TTC549 (cell line): ENCODE measurements at regions not wholly inside any gene's neighbourhood (a gene's known extent, or its start where the extent isn't known, plus 50 kb on each side); places are given as distances from the start of the nearest gene placed in this dataset.
"Not testable (repeated sequence)": the region's sequence is repeated elsewhere in the genome, so short reads cannot be mapped to it uniquely, and the experiment has no call there.

ENCODE experiments used
- FAIRE-seq: peaks from 2 replicates; lab custom pipeline; 2012; peaks lifted over from hg19 to GRCh38; lab: Jason Lieb, UNC

DNA sequence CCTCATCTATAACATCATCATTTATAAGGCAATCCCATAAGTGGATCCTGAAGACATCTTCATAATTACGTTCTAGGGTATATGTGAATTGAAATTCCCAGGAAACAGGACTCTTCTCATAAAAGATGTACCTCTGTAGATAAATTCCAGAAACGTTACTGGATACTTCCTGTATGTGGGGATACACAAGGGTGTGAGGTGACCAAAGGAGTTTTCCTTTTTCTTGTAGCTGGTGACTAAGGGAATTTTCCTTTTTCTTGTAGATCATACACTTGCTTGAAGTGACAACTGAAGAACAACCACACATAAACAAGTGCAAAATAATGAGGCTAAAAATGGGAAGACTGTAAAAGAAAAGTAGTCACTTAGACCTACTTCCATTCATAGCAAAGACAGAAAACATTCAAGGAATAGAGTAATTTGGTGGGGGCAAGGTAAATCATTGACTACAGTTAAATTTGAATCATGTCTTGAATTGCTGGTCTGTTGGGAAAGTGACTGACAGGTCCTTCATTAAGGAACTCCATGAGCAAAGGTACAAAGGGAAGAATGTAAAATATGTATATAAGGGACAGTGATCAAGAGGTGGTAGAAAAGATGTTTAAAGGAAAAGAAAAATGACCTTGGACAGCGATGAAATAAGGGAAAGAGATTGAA, 53.2 kb upstream of the UBE2E3 start:
- FAIRE-seq = no peak

DNA sequence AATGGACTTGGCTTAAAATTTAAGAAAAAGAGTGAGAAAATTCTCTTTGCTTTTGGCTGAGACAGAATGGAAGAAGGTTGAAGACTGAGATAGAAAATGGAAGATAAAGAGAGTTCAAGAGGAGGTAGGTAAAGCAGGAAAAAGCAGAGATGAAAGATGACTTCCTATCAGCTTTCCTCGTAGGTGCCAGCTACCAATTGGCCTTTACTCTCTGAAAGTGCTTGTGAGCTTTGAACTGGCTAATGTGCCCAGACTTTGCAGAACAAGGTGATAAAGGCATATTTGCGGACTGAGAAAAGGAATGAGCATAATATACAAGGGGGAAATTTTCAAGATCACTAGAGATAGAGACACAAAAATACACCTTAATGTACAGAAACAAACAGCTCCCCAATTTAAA, 54.7 kb upstream of the UBE2E3 start:
- FAIRE-seq = no peak

DNA sequence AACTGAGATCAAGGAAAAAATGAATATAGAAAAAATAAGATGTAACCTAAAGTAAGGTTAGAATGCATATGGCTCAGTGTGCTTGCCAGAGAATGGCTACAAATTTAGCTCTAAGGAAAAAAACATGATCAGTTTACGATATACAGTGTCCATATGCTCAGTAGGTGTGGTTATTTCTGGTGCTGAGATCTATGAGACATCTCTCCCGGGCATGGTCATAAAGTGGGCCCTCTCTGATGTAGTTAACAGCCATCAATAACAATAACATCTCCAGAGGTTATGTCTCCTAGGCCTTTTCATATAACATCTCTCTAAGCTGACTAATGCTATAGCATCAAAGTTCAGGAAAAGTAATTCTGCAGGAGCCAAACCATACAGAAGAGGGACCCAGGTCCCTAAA, 56.3 kb upstream of the UBE2E3 start:
- no peak for FAIRE-seq

GRCh38 chr2:180910831-180911665, 69.4 kb upstream of the UBE2E3 start:
- no peak for FAIRE-seq

DNA sequence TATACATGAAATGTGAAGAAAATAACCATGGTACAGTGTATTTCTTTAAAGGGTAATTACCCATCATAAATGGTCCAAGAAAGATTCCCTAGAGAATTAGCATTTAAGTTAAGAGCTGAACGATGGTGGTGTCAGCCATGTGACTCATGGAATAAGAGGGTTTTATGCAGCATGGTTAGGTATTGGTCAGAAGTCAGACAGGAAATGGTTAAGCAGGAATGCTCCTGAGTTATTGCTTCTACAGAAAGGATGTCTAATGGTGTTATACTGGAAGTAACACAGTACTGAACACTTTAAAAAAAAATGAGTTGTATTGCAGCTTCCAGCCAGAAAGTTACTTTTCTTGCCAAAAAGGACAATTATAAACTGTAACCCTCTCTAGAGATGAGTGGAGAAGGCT, 72.7 kb upstream of the UBE2E3 start:
- no peak for FAIRE-seq

DNA sequence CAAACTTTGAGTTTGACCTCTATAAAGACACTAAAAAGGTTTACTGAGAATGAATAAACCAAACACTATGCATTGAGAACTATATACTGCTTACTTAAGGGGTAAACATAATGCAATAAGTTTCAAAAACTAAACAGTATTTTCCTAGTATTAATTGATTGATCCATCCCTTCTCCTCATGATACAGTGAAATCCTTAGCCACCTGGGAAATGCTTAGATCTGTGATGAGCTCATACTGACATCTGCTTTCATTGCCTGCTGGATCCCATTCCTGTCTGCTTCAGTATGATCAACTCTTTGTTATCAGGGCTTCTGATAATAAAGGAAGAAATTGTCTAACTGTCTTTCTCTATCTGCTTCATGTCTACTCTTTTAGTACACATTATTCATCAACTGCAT, 74.9 kb upstream of the UBE2E3 start:
- FAIRE-seq = no peak

DNA sequence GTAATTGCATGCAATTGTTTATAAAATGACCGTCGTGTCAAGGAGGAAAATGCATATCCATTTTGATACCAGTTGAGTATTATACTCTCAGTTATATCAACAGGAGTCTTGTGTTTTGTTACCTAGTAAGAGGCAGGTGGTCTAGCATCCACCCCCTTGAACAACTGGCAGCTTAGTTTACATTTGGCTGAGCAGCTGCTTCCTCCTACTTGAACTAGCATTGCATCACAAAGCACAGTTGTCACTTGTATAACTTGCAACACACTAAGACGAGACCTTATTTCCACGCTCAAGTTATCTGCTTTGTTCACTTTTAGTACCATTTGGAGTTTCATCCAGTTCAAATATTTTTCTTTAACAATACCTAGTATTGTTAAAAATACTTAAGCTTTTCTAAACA, 75.4 kb upstream of the UBE2E3 start:
- FAIRE-seq = no peak

DNA sequence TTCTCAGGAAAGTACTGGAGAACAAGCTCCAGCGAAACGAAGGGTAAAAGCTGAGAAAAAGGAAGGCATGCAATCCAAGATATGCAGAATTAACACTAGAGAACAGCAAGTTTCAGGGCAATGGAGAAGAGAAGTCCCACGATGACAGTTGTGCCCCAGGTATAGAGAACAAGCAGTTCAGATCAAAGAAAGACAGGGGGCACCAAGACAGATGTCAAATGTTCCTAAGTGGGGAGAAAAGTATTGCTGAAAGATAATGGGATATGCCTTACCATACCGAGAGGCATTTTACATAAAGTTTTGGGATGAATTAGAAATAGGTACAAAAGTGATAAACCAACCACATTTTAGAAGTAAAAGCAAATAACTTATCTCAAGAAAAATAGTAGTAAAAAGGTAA, 79.1 kb upstream of the UBE2E3 start:
- FAIRE-seq = no peak

DNA sequence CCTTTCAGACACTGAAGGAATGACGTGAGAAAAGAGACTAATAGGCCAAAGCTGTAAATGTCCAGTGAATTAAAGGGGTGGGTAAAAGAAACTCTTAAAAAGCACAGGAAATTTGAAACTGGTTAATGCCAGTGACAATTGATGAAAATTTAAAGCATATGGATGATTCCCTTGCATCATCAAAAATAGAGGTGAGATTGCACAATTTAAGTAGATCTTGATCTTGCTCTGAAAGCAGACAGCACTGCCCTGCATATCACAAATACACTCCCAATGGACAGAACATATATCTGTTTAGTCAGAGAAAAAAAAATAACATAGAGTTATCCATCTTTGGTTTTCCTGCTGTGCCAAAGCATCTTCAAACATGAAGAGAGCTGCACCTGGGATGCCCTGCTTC, 86.7 kb upstream of the UBE2E3 start:
- no peak for FAIRE-seq

GRCh38 chr2:180892091-180892490, 88.3 kb upstream of the UBE2E3 start:
- no peak for FAIRE-seq

DNA sequence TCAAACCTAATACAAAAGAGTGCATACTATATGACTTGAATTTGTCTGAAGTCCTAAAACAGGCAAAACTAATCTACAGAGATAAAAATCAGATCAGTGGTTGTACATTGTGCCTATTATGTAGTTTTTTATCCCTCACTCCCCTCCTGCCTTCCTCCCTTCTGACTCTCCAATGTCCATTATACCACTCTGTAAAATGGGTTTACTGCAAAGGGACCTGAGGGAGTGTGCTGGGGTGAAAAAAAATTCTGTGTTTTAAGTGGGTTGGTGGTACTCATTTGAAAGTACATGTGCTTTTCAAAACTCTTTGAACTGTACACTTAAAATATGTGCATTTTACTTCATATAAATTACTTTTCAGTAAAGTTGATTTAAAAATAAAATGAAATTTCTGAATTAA, 89.0 kb upstream of the UBE2E3 start:
- FAIRE-seq = no peak

GRCh38 chr2:180890781-180891180, 89.6 kb upstream of the UBE2E3 start:
- no peak for FAIRE-seq

DNA sequence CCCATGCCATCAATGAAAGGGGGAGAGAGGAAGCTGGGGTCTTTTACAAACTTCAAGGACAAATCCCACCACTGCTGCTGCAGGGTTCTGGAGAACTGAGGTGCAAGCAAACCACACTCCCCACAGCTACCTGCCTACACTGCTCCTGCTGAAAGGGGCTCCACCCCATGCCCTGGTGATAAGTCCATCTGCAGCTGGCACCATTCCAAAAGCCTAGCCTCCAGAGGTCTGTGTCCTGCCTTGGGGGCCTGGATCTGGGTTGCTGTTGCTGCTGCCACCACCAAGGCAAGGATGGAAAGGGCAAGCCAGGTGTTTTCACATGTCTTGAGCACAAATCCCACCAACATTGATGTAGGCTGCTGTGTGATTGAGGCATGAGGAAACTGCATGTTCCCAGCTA, 97.4 kb upstream of the UBE2E3 start:
- FAIRE-seq = no peak

DNA sequence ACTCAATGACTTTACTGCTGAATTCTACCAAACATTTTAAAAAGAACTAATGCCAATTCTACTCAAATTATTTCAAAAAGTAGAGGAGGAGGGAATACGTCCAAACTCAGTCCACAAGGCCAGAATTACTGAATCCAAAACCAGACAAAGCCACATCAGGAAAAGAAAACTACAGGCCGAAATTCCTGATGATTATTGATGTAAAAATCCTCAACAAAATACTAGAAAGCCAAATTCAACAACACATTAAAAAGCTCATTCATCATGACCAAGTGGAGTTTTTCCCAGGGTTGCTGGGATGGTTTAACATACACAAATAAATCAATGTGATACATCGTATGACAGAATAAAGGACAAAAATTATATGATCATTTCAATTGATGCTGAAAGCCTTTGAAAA, 103.9 kb upstream of the UBE2E3 start:
- FAIRE-seq = no peak

DNA sequence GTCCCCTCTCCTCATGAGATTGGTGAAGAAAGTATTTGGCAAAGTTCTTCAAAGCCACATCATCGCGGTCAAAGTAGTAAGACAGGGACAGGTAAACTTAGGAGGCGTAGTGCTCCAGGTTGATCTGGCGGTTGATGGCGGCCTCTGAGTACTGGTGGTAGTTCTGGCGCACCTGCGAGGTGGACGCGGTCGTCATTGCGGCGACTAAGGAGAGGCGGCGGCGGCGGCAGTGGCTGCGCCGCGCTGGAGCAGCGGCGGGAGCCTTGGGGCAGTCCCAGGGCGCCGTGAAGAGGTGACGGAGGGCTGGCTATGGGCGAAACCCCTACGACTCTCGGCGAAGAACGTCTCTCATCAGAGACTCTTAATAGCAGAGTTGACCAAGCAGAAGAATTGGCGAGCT, 107.2 kb upstream of the UBE2E3 start:
- FAIRE-seq = no peak

- FAIRE-seq = not testable (repeated sequence)
These were observed 107.6 kb upstream of the UBE2E3 start for GRCh38 chr2:180872781-180873180.

GRCh38 chr2:180872255-180872654, 108.2 kb upstream of the UBE2E3 start:
- no peak for FAIRE-seq

DNA sequence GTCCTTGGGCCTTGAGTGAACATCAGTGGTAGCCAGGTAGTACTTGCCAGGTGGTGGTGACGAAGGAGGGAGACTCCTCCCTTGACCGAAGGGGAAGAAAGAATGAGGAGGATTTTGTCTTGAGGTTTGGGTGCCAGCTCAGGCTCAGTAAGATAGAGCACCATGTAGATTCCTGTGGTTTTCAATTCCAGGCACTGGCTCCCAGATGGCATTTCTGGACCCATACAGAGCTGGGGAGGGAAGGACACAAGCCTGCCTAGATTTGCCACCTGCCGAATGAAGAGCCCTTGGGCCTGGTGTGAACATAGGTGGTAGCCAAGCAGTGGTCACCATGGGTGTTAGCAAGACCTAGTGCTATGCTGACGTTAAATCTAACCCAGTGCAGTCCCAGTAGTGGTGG, 108.8 kb upstream of the UBE2E3 start:
- no peak for FAIRE-seq

DNA sequence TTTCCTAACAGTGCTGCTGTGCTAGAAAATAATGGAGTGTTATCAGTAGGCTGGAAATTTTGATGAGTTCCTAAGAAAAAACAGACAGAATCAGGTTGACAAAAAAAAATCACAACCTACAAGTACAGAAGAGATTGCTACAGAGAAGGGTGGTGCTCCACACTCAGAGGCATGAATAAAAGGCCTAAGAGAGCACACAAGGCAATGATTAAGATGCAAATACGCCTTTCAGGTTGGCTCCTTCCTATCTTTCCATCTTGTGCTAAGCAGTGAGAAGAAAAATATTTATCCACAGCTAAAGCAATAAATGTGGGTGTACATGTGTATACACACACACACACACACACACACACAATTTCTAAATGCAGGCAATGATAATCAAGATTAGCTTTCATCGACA, 130.6 kb upstream of the UBE2E3 start:
- FAIRE-seq = no peak

DNA sequence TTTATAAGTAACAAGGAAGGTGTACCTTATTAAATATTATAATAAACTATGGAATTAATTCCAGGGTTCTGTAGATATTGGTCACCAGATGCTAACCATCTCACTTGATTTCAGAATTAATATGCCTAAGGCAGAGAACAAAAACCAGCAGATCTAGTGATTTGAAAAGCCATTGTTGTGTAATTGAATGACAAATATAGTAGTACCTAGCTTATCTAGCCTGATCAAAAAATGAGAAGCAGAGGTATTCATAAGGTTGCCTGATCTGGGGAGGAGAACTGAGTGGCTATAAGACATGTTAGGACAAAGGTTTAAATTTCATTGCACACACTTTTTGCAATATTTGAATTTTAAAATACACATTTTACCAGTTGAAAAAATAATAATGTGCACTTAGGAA, 132.0 kb upstream of the UBE2E3 start:
- FAIRE-seq = no peak

DNA sequence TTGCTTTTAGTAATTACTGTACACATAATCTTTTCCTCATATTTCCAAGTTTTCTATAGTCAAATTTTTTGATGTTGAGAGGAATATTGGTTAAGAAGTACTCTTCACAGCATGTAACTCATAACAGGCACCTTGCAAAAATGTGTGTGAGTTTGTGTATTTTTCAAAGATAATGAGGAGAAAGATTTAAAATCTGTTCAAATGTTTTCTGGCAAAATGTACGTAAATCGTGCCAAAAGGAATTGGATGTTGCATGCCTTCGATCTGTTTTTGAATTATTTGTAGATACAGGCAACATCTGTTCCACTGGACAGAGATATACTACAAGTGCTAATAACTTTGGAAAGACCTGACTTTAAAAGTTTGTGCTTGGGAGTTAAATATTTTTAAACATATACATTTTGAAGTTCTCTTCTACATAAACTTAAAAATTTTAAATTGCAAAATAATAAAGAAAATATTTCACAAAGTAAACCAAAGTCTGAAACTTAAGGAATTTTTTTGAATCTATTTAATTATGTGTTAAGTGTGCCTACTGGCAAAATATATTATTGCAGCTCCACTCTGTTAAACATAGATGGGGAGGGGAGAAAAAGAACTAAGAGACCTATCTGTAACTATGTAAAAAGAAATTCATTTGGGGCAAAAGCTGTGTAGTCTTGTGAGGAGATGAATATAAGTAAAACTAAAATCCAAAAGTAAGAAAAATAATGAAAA, 133.5 kb upstream of the UBE2E3 start:
- no peak for FAIRE-seq

DNA sequence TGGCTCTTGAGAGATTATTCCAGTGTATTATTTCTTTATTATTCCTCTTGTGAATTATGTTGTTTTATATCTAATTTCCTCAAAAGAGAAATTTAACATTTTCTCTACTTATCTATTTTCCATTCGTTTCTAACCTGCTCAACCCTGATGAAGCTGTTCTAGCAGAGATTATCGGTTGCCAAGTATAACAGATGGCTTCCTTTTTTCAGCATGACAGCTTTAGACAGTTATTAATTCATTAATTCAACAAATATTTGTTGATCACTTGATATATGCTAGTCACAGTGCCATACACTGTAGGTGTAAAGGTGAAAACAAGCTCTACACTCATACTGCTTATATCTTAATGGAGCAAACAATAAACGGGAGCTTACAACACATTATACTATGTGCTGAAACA, 137.9 kb upstream of the UBE2E3 start:
- no peak for FAIRE-seq

DNA sequence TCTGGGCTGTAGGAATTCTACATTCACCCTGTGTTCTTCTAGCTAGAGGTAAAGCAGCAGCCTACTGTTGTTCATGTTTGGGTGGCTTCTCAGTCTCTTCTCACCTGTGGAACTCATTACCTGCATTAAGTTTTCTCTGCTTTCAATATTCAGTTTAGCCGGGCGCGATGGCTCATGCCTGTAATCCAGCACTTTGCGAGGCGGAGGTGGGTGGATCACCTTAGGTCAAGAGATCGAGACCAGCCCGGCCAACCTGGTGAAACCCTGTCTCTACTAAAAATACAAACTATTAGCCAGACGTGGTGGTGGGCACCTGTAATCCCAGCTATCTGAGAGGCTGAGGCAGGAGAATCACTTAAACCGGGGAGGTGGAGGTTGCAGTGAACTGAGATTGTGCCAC, 139.8 kb upstream of the UBE2E3 start:
- no peak for FAIRE-seq

- FAIRE-seq = no peak
These were observed 150.6 kb upstream of the UBE2E3 start for GRCh38 chr2:180829836-180830235.
